ENCODE measurements at regions not wholly inside any gene's neighbourhood (a gene's known extent, or its start where the extent isn't known, plus 50 kb on each side); places are given as distances from the start of the nearest gene placed in this dataset.

DNA sequence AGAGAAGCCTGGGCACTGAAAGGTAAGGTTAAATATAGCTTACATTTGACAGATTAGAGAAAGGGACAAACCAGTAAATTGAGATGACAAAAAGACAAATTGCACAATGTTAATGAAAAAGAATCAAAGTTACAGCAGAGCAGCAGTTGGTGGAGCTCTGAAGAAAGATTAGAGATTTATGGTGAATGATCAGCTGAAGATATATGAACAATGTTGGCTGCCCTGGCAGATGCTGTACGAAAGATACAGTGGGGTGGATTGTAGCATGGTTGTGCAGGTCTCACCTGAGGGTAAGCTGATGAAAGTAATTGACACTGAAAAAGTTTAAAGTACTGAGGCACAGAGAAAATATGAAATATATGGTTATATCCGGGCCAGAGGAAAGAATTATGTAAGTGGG is 492.1 kb downstream of the ARHGEF28 start (continued):
- TF ChIP-seq, protein P1, sequence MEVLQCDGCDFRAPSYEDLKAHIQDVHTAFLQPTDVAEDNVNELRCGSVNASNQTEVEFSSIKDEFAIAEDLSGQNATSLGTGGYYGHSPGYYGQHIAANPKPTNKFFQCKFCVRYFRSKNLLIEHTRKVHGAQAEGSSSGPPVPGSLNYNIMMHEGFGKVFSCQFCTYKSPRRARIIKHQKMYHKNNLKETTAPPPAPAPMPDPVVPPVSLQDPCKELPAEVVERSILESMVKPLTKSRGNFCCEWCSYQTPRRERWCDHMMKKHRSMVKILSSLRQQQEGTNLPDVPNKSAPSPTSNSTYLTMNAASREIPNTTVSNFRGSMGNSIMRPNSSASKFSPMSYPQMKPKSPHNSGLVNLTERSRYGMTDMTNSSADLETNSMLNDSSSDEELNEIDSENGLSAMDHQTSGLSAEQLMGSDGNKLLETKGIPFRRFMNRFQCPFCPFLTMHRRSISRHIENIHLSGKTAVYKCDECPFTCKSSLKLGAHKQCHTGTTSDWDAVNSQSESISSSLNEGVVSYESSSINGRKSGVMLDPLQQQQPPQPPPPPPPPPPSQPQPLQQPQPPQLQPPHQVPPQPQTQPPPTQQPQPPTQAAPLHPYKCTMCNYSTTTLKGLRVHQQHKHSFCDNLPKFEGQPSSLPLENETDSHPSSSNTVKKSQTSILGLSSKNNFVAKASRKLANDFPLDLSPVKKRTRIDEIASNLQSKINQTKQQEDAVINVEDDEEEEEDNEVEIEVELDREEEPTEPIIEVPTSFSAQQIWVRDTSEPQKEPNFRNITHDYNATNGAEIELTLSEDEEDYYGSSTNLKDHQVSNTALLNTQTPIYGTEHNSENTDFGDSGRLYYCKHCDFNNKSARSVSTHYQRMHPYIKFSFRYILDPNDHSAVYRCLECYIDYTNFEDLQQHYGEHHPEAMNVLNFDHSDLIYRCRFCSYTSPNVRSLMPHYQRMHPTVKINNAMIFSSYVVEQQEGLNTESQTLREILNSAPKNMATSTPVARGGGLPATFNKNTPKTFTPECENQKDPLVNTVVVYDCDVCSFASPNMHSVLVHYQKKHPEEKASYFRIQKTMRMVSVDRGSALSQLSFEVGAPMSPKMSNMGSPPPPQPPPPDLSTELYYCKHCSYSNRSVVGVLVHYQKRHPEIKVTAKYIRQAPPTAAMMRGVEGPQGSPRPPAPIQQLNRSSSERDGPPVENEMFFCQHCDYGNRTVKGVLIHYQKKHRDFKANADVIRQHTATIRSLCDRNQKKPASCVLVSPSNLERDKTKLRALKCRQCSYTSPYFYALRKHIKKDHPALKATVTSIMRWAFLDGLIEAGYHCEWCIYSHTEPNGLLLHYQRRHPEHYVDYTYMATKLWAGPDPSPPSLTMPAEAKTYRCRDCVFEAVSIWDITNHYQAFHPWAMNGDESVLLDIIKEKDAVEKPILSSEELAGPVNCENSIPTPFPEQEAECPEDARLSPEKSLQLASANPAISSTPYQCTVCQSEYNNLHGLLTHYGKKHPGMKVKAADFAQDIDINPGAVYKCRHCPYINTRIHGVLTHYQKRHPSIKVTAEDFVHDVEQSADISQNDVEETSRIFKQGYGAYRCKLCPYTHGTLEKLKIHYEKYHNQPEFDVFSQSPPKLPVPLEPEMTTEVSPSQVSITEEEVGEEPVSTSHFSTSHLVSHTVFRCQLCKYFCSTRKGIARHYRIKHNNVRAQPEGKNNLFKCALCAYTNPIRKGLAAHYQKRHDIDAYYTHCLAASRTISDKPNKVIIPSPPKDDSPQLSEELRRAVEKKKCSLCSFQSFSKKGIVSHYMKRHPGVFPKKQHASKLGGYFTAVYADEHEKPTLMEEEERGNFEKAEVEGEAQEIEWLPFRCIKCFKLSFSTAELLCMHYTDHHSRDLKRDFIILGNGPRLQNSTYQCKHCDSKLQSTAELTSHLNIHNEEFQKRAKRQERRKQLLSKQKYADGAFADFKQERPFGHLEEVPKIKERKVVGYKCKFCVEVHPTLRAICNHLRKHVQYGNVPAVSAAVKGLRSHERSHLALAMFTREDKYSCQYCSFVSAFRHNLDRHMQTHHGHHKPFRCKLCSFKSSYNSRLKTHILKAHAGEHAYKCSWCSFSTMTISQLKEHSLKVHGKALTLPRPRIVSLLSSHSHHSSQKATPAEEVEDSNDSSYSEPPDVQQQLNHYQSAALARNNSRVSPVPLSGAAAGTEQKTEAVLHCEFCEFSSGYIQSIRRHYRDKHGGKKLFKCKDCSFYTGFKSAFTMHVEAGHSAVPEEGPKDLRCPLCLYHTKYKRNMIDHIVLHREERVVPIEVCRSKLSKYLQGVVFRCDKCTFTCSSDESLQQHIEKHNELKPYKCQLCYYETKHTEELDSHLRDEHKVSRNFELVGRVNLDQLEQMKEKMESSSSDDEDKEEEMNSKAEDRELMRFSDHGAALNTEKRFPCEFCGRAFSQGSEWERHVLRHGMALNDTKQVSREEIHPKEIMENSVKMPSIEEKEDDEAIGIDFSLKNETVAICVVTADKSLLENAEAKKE (CRISPR knock-in tag; IDR thresholded peaks at IDR 0.05), result no peak
- TF ChIP-seq STAT1 (IDR thresholded peaks at IDR 0.05; ENCODE audit: unreplicated experiment) (no peak), EZH2 (IDR thresholded peaks at IDR 0.05; ENCODE audit: low read depth, unreplicated experiment) (no peak), JUNB (IDR thresholded peaks at IDR 0.05; ENCODE audit: unreplicated experiment) (no peak), ZNF331 (CRISPR knock-in tag; IDR thresholded peaks at IDR 0.05; ENCODE audit: low read depth) (no peak)
- TF ChIP-seq, protein P2, sequence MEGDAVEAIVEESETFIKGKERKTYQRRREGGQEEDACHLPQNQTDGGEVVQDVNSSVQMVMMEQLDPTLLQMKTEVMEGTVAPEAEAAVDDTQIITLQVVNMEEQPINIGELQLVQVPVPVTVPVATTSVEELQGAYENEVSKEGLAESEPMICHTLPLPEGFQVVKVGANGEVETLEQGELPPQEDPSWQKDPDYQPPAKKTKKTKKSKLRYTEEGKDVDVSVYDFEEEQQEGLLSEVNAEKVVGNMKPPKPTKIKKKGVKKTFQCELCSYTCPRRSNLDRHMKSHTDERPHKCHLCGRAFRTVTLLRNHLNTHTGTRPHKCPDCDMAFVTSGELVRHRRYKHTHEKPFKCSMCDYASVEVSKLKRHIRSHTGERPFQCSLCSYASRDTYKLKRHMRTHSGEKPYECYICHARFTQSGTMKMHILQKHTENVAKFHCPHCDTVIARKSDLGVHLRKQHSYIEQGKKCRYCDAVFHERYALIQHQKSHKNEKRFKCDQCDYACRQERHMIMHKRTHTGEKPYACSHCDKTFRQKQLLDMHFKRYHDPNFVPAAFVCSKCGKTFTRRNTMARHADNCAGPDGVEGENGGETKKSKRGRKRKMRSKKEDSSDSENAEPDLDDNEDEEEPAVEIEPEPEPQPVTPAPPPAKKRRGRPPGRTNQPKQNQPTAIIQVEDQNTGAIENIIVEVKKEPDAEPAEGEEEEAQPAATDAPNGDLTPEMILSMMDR (conservative IDR thresholded peaks at IDR 0.05; ENCODE audit: low read depth in 2 of 2), result no peak
- TF ChIP-seq, protein P3, sequence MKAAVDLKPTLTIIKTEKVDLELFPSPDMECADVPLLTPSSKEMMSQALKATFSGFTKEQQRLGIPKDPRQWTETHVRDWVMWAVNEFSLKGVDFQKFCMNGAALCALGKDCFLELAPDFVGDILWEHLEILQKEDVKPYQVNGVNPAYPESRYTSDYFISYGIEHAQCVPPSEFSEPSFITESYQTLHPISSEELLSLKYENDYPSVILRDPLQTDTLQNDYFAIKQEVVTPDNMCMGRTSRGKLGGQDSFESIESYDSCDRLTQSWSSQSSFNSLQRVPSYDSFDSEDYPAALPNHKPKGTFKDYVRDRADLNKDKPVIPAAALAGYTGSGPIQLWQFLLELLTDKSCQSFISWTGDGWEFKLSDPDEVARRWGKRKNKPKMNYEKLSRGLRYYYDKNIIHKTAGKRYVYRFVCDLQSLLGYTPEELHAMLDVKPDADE (IDR thresholded peaks at IDR 0.05), result no peak

All from GM23338 (cell line).